Thyroid gland (tissue), 4 donors: ENCODE measurements at regions not wholly inside any gene's neighbourhood (a gene's known extent, or its start where the extent isn't known, plus 50 kb on each side); places are given as distances from the start of the nearest gene placed in this dataset.

ENCODE experiments used
- CTCF ChIP-seq, 6 experiments: fragments of 200-600 bp in 3 of 6; fragments of 450-650 bp in 3 of 6; sonication (generic) in 3 of 6; IDR thresholded peaks; one replicate each; pipeline ENCODE4 v1.5.1; 2016 to 2019; ENCODE audit warnings: antibody characterized with exemption in 6 of 6, mild to moderate bottlenecking in 2 of 6, inconsistent platforms in 1 of 6, moderate library complexity in 1 of 6
- POLR2A ChIP-seq, 2 donors: fragments of 450-650 bp; IDR thresholded peaks; one replicate each; pipeline ENCODE4 v1.6.1; 2017; ENCODE audit warnings: antibody characterized with exemption in 2 of 2, mild to moderate bottlenecking in 2 of 2, moderate library complexity in 1 of 2

GRCh38 chr18:37639846-37640245, 74.2 kb upstream of the CELF4 start:
- TF ChIP-seq CTCF (IDR thresholded peaks at IDR 0.05) (no peak), POLR2A (IDR thresholded peaks at IDR 0.05) (no peak)
